HG03139 (cell line): ENCODE measurements at regions not wholly inside any gene's neighbourhood (a gene's known extent, or its start where the extent isn't known, plus 50 kb on each side); places are given as distances from the start of the nearest gene placed in this dataset.
"Not testable (repeated sequence)": the region's sequence is repeated elsewhere in the genome, so short reads cannot be mapped to it uniquely, and the experiment has no call there.

Experiments
- ATAC-seq: cut with Tn5 transposase; IDR thresholded peaks from one replicate; pipeline ENCODE4 v1.9.1; 2021; ENCODE audit not compliant: unreplicated experiment

GRCh38 chr10:64896582-64896981, 1375.4 kb downstream of the REEP3 start:
- ATAC-seq = no peak

DNA sequence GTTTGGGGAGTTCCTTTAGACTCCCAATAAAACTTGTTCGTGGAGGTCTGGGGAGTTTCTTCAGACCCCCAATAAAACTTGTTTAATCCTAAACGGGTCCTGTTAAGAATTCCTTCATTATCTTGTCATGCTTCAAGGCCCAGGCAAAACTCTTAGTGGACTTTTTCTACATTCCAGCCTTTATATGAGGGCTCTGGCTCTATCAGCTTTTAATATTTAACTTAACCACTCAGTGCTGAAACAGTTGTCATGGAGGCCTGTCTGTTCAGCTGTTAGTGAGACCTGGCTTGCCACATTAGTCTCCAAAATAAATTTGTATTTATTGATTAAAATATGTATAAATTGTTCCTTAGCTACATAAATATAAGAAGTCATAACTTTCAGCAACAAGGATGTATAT, 1385.1 kb downstream of the REEP3 start:
- ATAC-seq = not testable (repeated sequence)

DNA sequence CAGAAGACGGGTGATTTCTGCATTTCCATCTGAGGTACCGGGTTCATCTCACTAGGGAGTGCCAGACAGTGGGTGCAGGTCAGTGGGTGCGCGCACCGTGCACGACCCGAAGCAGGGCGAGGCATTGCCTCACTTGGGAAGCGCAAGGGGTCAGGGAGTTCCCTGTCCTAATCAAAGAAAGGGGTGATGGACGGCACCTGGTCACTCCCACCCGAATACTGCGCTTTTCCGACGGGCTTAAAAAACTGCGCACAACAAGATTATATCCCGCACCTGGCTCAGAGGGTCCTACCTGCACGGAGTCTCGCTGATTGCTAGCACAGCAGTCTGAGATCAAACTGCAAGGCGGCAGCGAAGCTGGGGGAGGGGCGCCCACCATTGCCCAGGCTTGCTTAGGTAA, 1403.1 kb downstream of the REEP3 start:
- ATAC-seq = not testable (repeated sequence)

GRCh38 chr10:64952042-64952441, 1430.8 kb downstream of the REEP3 start:
- ATAC-seq = no peak

DNA sequence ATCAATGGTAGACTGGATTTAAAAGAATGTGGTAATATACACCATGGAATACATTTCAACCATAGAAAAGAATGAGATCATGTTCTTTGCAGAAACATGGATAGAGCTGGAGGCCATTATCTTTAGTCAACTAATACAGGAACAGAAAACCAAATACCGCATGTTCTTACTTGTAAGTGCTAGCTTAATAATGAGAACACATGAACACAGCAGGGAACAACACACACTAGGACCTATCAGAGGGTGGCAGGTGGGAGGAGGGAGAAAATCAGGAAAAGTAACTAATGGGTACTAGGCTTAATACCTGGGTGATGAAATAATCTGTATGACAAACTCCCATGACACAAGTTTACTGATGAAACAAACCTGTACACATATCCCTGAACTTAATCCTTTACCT, 1435.2 kb downstream of the REEP3 start:
- no peak for ATAC-seq

DNA sequence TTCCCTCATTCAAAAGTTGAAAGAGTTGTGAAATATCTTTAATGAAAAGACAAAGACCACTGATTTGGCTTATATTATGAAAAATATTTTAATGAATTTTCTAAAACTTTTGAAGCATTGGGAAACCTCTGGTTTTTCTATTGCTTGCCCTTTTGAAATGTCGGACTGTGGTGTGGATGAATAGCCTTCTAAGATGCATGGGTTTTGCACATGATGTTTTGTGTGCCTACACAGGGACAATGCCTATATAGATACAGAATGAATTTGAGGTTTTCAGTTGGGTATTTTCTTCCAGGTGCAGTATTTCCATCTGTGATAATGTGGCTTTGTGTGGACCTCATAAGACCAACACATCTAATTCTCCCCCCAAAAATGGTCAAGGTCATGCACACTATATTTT, 1437.9 kb downstream of the REEP3 start:
- no peak for ATAC-seq

GRCh38 chr10:64959883-64960282, 1438.7 kb downstream of the REEP3 start:
- ATAC-seq = no peak

DNA sequence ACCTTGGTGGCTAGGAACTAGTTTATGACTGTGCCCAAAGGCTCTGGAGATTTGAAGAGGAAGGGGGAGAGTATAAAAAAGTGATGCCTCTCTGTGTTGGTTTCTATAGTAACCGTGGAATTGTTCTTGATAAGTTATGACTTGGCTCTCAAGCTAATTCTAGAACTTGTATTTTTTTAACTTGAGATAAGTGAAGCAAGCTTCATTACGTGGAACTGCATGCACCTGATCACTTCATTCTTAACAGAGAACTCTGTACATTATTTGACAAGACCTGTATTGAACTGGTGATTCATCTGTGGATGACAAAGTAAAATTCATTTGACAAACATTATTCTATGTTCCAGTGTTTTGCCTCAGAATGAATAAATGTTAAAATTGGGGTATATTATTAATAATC, 1452.2 kb downstream of the REEP3 start:
- no peak for ATAC-seq

DNA sequence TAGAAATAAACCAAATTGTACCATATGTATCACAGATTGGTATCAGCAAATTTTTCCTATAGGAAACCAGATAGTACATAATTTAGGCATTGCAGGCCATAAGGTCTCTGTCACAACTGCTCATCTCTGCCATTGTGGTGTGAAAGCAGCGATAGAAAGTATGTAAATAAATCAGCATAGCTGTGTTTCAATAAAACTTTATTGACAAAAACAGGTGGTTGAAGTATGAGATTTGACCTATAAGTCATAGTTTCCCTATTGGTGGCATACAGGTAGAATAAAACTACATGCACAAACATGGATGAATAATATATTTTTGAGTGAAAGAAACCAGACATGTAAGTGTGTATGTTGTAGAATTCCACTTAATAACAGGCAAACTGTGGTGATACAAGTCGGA, 1454.9 kb downstream of the REEP3 start:
- no peak for ATAC-seq

DNA sequence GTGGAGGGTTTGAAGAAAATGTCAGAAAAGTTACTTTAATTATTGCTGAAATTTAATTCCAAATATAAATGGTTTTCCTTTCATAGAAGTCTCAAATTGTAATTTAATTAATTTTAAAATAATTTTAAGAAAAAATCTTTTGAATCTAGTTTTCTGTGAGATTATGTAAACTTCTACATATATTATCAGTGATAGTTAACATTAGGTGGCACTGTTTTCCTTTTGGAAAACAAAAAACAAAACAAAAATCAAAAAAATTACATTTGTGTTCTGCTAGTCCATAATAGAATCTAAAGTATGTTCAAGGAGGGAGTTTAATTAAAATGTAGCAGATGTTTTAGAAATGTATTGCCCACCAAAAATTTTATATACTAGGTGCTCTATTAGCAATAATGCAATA, 1456.7 kb downstream of the REEP3 start:
- no peak for ATAC-seq

GRCh38 chr10:64996886-64997285, 1475.7 kb downstream of the REEP3 start:
- ATAC-seq = no peak

DNA sequence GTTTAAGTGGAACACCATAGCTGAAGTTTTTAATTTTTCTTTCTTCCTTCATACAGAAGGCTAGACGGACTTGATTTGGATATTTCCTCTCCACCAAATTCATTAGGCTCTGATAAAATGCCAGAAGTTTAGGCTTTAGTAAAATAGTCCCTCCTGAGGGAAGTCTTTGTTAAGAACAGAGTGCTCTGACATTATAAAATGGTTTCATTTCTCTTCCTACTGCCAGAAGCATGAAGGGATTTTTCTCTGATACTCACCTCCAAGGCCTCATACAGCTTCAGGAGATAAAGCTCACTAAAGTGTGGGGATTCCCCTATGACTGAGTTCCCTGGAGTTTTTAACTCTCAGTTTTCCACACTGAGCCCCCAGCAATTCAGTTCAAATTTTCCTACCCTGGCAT, 1489.6 kb downstream of the REEP3 start:
- ATAC-seq = no peak

GRCh38 chr10:65017523-65017922, 1496.3 kb downstream of the REEP3 start:
- no peak for ATAC-seq

DNA sequence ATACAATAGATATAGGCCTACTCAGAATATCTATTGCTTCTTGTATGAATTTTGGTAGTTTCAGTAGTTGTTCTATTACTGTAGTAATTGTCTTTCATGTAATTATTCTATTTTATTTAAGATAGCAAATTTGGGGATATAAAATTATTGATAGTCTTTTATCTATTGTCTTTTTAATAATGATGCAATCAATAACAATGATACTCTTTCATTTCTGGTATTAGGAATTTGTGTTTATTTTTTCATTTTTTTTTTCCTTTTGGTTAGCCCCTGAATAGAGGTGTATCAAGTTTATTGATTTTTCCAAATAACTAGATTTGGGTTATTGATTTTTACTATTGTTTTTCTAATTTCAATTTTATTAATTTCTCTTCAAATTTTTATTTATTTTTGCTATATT, 1503.7 kb downstream of the REEP3 start:
- no peak for ATAC-seq

DNA sequence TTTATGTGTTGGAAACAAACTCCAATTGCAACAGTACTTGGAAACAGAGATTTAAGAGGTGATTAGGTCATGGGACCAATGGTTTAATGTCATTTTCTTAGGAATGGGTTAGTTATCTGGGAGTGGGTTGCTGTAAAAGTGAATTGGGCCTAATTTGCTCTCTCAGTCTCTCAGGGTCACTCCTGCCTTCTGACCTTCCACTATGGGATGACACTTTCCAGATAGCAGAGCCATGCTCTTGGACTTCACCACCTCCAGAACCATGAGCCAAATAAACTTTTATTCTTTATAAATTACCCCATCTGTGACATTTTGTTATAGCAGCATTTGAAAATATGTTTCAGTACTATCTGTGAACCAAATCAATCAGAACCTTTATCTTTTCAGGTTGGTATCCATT, 1509.1 kb downstream of the REEP3 start:
- no peak for ATAC-seq

GRCh38 chr10:65032867-65033769, 1511.9 kb downstream of the REEP3 start:
- no peak for ATAC-seq

GRCh38 chr10:65033957-65034356, 1512.8 kb downstream of the REEP3 start:
- ATAC-seq = no peak

- ATAC-seq = no peak
Measured at GRCh38 chr10:65040796-65041195, 1519.6 kb downstream of the REEP3 start.

GRCh38 chr10:65041307-65041706, 1520.1 kb downstream of the REEP3 start:
- ATAC-seq = no peak

- no peak for ATAC-seq
Measured at GRCh38 chr10:65042496-65042895, 1521.3 kb downstream of the REEP3 start.

GRCh38 chr10:65046831-65047230, 1525.6 kb downstream of the REEP3 start:
- no peak for ATAC-seq

- not testable (repeated sequence) for ATAC-seq
Measured at GRCh38 chr10:65052111-65052510, 1530.9 kb downstream of the REEP3 start.

DNA sequence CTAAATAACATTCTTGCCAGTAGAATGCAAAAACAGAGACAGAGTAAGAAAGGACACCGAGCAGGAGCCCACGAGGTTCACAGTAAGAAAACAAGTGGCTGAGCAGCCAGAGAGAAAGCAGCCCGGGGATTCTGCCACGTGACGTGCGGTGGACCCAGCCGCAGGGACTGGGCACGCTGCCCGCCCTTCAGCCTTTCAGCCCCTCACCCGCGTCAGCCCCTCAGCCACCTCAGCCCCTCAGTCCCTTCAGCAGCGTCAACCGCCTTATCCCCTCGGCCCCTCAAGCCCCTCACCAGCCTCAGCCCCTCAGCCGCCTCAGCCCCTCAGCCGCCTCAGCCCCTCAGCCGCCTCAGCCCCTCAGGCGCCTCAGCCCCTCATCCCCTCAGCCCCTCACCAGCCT, 1532.2 kb downstream of the REEP3 start:
- not testable (repeated sequence) for ATAC-seq
